ENCODE measurements at regions not wholly inside any gene's neighbourhood (a gene's known extent, or its start where the extent isn't known, plus 50 kb on each side); places are given as distances from the start of the nearest gene placed in this dataset.

DNA sequence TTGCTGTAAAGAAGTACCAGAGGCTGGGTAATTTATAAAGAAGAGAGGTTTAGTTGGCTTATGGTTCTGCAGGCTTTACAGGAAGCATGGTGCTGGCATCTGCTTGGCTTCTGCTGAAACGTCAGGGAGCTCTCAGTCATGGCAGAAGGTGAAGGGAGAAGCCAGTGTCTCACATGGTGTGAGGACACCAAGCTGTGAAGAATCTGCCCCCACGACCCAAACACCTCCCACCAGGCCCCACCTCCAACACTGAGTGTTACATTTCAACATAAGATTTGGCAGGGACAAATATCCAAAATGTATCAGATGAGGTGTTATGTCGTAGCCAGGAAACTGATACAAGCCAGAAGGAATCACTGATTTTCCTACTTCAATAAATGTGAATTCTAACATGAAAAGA lies 136.5 kb downstream of the CYSLTR2 start:
- Histone ChIP-seq H3K4me1 (ENCODE audit: control insufficient read depth in 5 of 5, insufficient read depth in 5 of 5, low read length in 5 of 5) (peaks cover 0 to 4% (median 0%) of the 10 kb centered on the region in 5 donors), H3K36me3 (ENCODE audit: control insufficient read depth in 4 of 4, insufficient read depth in 4 of 4, low read length in 4 of 4) (no peaks in the 10 kb centered on the region), H3K27ac (ENCODE audit: low read depth in 1 of 2, low read length in 1 of 2) (no peak overlapping the region), H3K9me3 (ENCODE audit: control insufficient read depth in 4 of 4, insufficient read depth in 3 of 4, low read length in 3 of 4) (no peaks in the 10 kb centered on the region), H3K4me3 (no peak overlapping the region), H3K9ac (ENCODE audit: insufficient read depth in 1 of 2, low read length in 2 of 2) (no peak overlapping the region), H3K27me3 (ENCODE audit: control insufficient read depth in 3 of 3, insufficient read depth in 3 of 3, low read length in 2 of 3) (no peaks in the 10 kb centered on the region)
- WGBS, 2 donors = 72 to 82% methylated on average over 3 of the region's 3 CpGs
- ATAC-seq (ENCODE audit: insufficient read depth, low FRiP score) (no peak), DNase-seq (no peak)
- TF ChIP-seq CTCF (IDR thresholded peaks at IDR 0.05; ENCODE audit: control extremely low read depth, extremely low read depth) = no peak

- DNase-seq = no peak
- Histone ChIP-seq H3K9me3 (ENCODE audit: control insufficient read depth in 4 of 4, insufficient read depth in 3 of 4, low read length in 3 of 4) (no peaks in the 10 kb centered on the region), H3K4me1 (ENCODE audit: control insufficient read depth in 5 of 5, insufficient read depth in 5 of 5, low read length in 5 of 5) (peaks cover 0 to 4% (median 0%) of the 10 kb centered on the region in 5 donors), H3K36me3 (ENCODE audit: control insufficient read depth in 4 of 4, insufficient read depth in 4 of 4, low read length in 4 of 4) (no peaks in the 10 kb centered on the region), H3K4me3 (no peak overlapping the region), H3K27ac (ENCODE audit: low read depth in 1 of 2, low read length in 1 of 2) (no peak overlapping the region), H3K9ac (ENCODE audit: insufficient read depth in 1 of 2, low read length in 2 of 2) (no peak overlapping the region), H3K27me3 (ENCODE audit: control insufficient read depth in 3 of 3, insufficient read depth in 3 of 3, low read length in 2 of 3) (no peaks in the 10 kb centered on the region)
- no peak for TF ChIP-seq CTCF (IDR thresholded peaks at IDR 0.05; ENCODE audit: control extremely low read depth, extremely low read depth)
- ATAC-seq (ENCODE audit: insufficient read depth, low FRiP score) = no peak
- WGBS, 2 donors = 70 to 82% methylated on average over 1 of the region's 1 CpG
These were observed 137.2 kb downstream of the CYSLTR2 start for GRCh38 chr13:48790966-48791365.

DNA sequence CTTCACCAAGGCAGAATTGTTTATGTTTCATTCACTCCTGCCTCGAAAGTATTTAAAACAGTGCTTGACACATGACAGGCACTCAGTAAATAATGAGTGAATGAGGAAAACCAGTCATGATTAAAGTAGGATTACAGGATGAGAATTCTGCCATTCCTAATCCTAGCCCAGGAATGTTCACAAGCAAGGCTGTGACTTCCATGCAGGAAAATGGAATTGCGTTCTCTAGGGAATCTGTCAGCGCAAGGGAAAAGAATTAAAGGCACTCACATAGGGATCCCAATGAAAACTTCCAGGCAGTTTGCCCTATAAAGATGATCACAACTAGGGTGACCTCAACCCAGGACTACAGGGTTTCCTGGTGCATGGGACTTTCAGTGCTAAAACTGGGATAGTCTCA lies 143.4 kb downstream of the CYSLTR2 start:
- Histone ChIP-seq H3K27ac (ENCODE audit: low read depth in 1 of 2, low read length in 1 of 2) (no peak overlapping the region), H3K9me3 (ENCODE audit: control insufficient read depth in 4 of 4, insufficient read depth in 3 of 4, low read length in 3 of 4) (no peaks in the 10 kb centered on the region), H3K4me1 (ENCODE audit: control insufficient read depth in 5 of 5, insufficient read depth in 5 of 5, low read length in 5 of 5) (no peaks in the 10 kb centered on the region), H3K9ac (ENCODE audit: insufficient read depth in 1 of 2, low read length in 2 of 2) (no peak overlapping the region), H3K4me3 (no peak overlapping the region), H3K36me3 (ENCODE audit: control insufficient read depth in 4 of 4, insufficient read depth in 4 of 4, low read length in 4 of 4) (no peaks in the 10 kb centered on the region), H3K27me3 (ENCODE audit: control insufficient read depth in 3 of 3, insufficient read depth in 3 of 3, low read length in 2 of 3) (no peaks in the 10 kb centered on the region)
- TF ChIP-seq CTCF (IDR thresholded peaks at IDR 0.05; ENCODE audit: control extremely low read depth, extremely low read depth) = no peak
- ATAC-seq (ENCODE audit: insufficient read depth, low FRiP score) = no peak
- no peak for DNase-seq
- WGBS, 2 donors = 49 to 59% methylated on average over 3 of the region's 3 CpGs

GRCh38 chr13:48797761-48798160 lies 144.0 kb downstream of the CYSLTR2 start:
- ATAC-seq (ENCODE audit: insufficient read depth, low FRiP score) (no peak), DNase-seq (no peak)
- H3K27ac ChIP-seq (ENCODE audit: low read depth in 1 of 2, low read length in 1 of 2) = no peak overlapping the region
- H3K9ac ChIP-seq (ENCODE audit: insufficient read depth in 1 of 2, low read length in 2 of 2) = no peak overlapping the region
- no peaks in the 10 kb centered on the region for H3K4me1 ChIP-seq (ENCODE audit: control insufficient read depth in 5 of 5, insufficient read depth in 5 of 5, low read length in 5 of 5)
- no peak for TF ChIP-seq CTCF (IDR thresholded peaks at IDR 0.05; ENCODE audit: control extremely low read depth, extremely low read depth)
- no peaks in the 10 kb centered on the region for H3K9me3 ChIP-seq (ENCODE audit: control insufficient read depth in 4 of 4, insufficient read depth in 3 of 4, low read length in 3 of 4)
- H3K36me3 ChIP-seq (ENCODE audit: control insufficient read depth in 4 of 4, insufficient read depth in 4 of 4, low read length in 4 of 4) = no peaks in the 10 kb centered on the region
- no peaks in the 10 kb centered on the region for H3K27me3 ChIP-seq (ENCODE audit: control insufficient read depth in 3 of 3, insufficient read depth in 3 of 3, low read length in 2 of 3)
- 90 to 94% methylated on average over 1 of the region's 1 CpG for WGBS, 2 donors
- no peak overlapping the region for H3K4me3 ChIP-seq

Data from lung (tissue), 11 donors.